ENCODE measurements at regions not wholly inside any gene's neighbourhood (a gene's known extent, or its start where the extent isn't known, plus 50 kb on each side); places are given as distances from the start of the nearest gene placed in this dataset.

- DNase-seq (ENCODE audit: low spot score): no peak
- no peak for FAIRE-seq
Observed at GRCh38 chr3:124597273-124597672, 133.0 kb upstream of the UMPS start.

GRCh38 chr3:124597979-124598378, 132.3 kb upstream of the UMPS start:
- DNase-seq (ENCODE audit: low spot score): no peak
- no peak for FAIRE-seq

DNA sequence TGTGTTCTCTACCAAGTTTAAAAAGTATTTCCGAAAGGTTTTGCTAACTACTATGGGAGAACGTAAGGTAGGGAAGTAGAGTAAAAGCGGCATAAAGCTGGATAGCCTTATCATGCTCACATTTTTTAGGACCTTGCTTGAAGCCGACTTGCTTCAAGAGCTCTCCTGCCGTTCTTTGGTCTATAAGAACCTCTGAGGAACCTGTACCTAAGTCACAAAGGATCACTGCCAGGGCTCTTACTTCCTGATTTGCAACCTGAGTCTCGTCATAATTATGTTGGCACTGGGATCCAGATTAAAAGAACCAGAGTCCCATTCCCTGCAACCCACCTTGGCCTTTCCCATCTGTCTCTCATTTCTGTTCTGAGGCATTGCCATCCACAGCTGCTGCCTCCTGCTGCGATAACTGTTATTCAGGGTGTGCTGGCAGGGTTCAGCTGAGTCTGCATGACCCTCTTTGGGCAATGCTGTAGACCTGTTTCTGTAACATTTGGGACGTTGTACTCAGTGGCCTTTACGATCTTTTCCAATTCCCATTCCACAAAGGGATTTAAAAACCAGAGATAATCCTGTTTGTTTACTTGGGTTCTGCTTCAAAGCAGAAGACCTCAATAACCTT, 131.0 kb upstream of the UMPS start:
- FAIRE-seq (peak; percentile 23), DNase-seq (ENCODE audit: low spot score) (no peak)

DNA sequence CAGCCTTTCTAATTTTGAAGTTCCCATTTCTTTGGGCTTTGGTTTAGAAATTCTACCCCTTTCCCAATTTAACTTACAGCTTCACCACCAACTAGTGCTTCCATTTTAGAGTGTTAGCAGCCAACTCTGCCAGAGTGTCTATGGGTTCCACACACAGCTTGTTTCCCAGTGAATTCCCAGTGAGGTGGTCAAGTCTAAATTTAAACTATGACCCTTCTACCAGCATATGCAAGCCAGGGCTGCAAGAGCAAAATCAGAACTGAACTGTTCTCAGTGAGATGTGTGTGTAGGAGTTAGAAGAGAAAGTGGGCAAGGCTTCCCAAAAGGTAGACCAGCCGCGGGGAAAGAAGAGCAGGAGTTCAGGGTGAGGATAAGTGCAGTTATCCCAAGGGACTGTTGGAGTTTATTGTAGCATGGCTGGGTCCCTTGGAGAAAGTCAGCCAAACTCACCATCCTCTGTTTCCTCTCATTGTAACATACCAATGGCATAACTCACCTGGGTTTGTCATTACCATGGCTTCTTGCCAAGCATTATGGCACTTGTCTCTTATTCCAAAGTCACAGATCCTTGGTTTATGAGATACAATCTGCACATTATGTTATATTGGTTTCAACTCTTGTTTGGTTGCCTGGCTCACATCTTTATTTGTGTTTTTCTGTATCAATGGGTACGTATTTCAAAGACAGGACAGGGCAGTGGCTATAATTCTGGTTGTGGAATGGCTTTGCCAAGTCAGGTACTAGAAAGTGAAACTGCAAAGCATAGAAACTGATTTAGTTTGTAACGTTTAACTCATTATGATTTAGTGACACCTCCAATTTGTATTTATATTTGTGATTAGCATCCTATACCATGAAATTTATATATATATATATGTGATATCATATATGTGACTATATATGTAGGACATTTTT, 130.2 kb upstream of the UMPS start:
- peak; percentile 75 for DNase-seq (ENCODE audit: low spot score)
- peak; percentile 76 for FAIRE-seq

DNA sequence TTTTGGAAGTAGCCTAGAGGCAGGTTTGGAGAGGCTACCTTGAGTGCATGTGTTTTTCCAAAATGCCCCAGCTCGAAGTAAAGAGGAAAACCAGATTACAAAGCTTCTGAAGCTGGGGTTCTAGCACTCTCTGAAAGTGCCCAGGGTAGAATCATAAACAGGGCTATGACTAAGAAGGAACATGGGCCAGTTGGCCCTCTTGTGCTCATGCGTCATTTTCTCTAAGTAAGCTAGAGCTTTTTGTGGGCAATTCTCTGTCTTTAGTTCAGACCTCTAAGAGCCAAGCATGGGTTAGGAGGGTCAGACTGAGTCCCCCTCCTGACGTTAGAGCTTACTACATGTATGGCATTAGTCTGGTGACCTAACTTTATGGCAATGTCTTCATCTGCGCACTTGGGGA, 129.5 kb upstream of the UMPS start:
- peak; percentile 53 for FAIRE-seq
- peak; percentile 44 for DNase-seq (ENCODE audit: low spot score)

DNA sequence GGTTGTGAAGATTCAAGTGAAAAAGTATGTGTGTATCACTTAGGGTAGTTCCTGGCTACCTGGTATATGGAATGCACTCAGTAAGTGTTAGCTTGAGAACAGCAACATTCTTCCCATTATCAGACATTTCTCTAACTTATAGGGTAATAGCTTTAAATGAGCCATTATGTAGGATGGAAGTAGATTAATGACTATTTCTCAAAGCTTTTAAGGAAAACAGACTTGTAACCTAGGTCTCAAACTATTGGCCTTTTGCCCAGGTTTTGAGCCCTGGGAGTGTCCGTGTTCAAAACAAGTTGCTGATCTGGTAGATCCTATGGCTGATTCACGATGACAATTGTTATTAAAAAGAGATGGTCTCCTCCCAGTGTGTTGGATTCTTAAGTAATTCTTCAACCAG, 129.1 kb upstream of the UMPS start:
- FAIRE-seq (no peak), DNase-seq (ENCODE audit: low spot score) (no peak)

- FAIRE-seq: no peak
Observed at GRCh38 chr3:124602980-124603627, 127.1 kb upstream of the UMPS start.

GRCh38 chr3:124605781-124606579, 124.3 kb upstream of the UMPS start:
- FAIRE-seq: no peak

More at GRCh38 chr3:124602980-124603627, 127.1 kb upstream of the UMPS start:
- DNase-seq (ENCODE audit: low spot score): no peak

DNA sequence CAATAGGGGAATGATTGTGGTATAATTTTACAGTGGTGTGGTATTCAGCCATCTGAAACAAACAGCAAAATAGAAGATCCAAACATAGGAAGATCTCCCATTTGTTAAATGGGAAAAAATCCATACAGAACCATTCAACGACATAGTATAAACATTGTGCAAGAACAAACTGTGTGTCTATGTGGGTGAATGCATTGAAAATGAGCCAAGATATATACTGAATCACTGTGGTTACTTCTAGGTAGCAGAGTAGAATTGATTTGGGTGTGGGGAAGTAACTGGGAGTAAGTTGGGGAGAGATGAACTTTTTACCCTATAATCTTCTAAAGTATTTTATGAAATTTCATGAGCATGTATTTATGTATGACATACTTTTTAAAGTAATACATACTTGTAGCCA, 123.1 kb upstream of the UMPS start:
- FAIRE-seq (no peak), DNase-seq (ENCODE audit: low spot score) (no peak)

More at GRCh38 chr3:124605781-124606579, 124.3 kb upstream of the UMPS start:
- DNase-seq (ENCODE audit: low spot score): no peak

DNA sequence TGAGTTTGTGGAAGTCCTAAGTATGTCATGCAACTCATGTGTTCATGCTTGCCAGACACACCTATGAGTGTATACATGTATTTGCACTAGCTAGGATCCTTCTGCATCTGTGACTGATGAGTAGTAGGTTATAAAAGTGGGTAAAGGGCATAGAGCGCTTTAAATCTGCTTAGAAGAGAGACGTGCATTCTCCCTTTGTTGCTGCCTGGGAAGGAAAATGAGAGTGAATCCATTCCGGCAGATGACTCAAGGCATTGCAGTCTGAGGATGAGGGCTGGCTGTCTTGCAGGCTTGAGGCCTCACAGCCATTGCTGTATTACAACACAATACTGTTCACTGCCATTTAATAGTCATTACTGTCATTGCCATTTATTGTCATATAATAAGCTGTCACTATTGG, 120.8 kb upstream of the UMPS start:
- DNase-seq (ENCODE audit: low spot score) (no peak), FAIRE-seq (no peak)

DNA sequence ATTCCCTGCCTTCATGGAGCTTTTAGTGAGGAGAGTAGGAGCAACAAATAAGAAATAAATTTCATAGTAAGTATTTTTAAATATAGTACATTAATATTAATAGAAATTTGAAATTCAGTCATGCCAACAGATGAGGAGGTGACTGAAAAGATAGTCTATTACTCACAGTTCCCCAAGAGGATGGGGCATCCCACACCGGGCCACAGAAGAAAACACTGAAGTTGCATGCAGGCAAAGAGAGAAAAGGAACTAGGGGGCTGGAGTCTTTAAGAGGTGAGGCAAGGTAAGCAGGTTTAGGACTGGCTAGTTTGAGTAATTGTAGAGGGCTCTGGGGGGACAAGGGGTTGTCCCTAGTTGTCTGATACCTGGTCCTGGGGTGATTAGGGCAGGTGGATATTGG, 120.1 kb upstream of the UMPS start:
- DNase-seq (ENCODE audit: low spot score): no peak
- no peak for FAIRE-seq

- no peak for DNase-seq (ENCODE audit: low spot score)
- FAIRE-seq: no peak
Observed at GRCh38 chr3:124611520-124611919, 118.7 kb upstream of the UMPS start.

GRCh38 chr3:124615896-124616543, 114.2 kb upstream of the UMPS start:
- no peak for FAIRE-seq
- no peak for DNase-seq (ENCODE audit: low spot score)

- DNase-seq (ENCODE audit: low spot score): no peak
- FAIRE-seq: no peak
Observed at GRCh38 chr3:124617177-124617576, 113.1 kb upstream of the UMPS start.

DNA sequence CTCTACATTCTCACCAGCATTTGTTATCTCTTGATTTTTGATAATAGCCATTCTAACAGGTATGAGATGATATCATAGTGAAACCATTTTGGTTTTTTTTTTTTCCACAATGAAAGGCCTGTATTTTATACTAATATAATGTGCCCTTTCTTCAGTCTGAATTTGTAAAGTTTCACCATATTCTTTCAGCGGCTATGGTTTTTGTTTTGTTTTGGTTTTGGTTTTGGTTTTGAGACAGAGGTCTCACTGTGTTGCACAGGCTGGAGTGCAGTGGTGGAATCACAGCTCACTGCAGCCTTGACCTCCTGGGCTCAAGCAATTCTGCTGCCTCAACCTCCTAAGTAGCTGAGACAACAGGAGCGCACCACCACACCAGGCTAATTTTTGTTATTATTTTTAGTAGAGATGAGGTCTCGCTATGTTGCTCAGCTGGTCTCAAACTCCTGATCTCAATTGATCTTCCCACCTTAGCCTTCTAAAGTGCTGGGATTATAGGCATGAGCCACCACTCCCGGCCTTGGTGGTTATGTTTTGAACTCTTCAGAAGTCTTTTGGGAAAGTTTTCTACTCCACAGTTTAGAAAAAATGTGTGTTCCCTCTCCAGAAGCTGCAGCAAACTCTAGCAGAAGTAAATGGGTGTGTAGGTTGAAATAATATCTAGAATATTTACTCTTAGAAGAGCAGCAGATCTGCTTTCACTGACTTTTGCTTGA, 110.2 kb upstream of the UMPS start:
- FAIRE-seq: no peak
- DNase-seq (ENCODE audit: low spot score): no peak

DNA sequence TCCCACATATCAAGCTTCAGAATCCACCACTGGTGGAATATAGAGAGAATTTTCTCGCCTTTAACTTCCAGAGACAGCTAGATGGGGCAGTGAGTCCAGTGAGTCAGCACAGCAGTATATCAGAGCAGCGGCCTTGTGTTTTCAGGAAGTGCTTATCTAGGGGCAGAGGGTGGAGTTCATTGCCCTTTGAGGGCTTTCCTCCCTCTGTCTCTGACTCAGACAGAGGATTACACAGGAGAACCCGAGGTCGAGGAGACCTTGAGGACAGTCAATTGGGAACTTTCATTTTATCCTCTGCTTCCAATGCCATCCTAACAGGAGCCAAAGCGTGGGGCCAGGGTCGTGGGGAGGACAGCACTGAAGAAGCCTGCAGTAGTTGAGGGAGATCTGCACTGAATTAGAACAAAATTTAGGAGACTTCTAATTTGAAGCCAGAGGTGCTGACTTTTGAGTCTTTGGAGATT, 109.6 kb upstream of the UMPS start:
- DNase-seq (ENCODE audit: low spot score) (peak; percentile 61), FAIRE-seq (no peak)

DNA sequence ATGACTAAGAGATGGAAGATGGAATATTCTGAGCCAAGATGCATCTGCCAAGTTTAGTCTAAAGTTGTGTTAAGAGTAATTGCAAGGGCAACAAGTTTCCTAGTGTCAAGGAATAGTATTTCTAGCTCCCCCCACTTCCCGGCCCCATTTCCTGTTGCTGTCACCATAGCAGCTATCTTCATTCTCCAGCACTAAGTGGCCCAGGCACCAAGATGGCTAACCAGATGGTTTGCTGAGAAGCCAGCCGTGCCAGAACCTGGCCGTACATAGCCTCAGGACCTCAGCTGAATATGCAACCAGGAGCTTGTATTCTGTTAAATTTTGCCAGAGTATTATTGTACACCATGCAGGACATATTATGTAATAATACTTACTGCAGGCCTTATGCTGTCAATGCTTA, 108.8 kb upstream of the UMPS start:
- DNase-seq (ENCODE audit: low spot score) (no peak), FAIRE-seq (no peak)

DNA sequence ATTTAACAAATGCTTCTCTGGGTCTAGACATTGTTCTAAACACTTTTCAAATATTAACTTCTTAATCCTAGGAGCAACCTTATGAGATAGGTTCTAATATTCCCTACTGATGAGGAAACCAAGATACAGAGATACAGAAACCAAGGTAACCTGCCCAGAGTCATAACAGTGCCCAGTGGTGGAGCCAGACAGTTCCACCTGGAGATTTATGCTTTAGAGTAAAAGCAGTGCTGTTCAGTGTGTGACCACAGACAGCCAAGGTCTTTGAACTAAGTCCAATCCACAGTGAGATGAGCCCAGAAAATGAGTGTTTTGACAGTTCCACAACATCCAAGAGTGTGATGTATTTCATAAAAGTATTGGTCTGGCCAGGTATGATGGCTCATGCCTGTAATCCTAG, 105.2 kb upstream of the UMPS start:
- no peak for FAIRE-seq

GRCh38 chr3:124627501-124627908, 102.7 kb upstream of the UMPS start:
- DNase-seq (ENCODE audit: low spot score) (no peak), FAIRE-seq (no peak)

More for the DNA sequence above, 105.2 kb upstream of the UMPS start:
- no peak for DNase-seq (ENCODE audit: low spot score)

DNA sequence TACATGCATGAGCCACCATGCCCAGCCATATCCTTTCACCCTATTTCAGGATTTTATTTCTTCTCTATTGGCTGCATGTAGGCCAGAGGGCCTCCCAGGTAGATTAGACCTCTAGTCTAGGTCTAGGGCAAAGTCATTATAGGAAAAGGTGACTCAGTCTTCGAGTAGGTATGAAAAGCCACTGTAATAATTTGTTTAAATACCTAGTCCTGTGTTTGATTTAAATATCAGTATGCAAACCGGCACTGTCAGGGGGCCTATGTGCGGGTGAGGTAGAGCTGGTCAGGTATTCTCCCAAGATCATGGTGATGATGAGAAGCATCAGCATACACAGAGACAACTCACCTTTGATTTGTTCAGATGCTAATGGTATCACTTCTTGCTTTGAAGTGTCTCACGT, 101.4 kb upstream of the UMPS start:
- DNase-seq (ENCODE audit: low spot score): no peak
- FAIRE-seq: no peak
